Endothelial cell (in vitro differentiated cells): ENCODE measurements at regions not wholly inside any gene's neighbourhood (a gene's known extent, or its start where the extent isn't known, plus 50 kb on each side); places are given as distances from the start of the nearest gene placed in this dataset.

Source experiments
- DNase-seq: peaks from one replicate; pipeline ENCODE4 v3.0.0; 2021; ENCODE audit warnings: low spot score
- H3K27ac Mint-ChIP-seq: one replicate; pipeline ENCODE4 v1.8.0; 2021; ENCODE audit warnings: mixed read lengths, inconsistent platforms; ENCODE audit not compliant: unreplicated experiment
- H3K27me3 Mint-ChIP-seq: one replicate; pipeline ENCODE4 v1.8.0; 2021; ENCODE audit warnings: mild to moderate bottlenecking, moderate library complexity, mixed read lengths, inconsistent platforms; ENCODE audit not compliant: unreplicated experiment
- H3K36me3 Mint-ChIP-seq: one replicate; pipeline ENCODE4 v1.8.0; 2021; ENCODE audit warnings: mild to moderate bottlenecking, low read depth, mixed read lengths, inconsistent platforms; ENCODE audit not compliant: unreplicated experiment
- H3K4me1 Mint-ChIP-seq: one replicate; pipeline ENCODE4 v1.8.0; 2021; ENCODE audit warnings: mild to moderate bottlenecking, mixed read lengths, inconsistent platforms; ENCODE audit not compliant: unreplicated experiment
- H3K4me3 Mint-ChIP-seq: one replicate; pipeline ENCODE4 v1.8.0; 2021; ENCODE audit warnings: mild to moderate bottlenecking, mixed read lengths, inconsistent platforms; ENCODE audit not compliant: unreplicated experiment
- H3K9me3 Mint-ChIP-seq: one replicate; pipeline ENCODE4 v1.8.0; 2021; ENCODE audit warnings: mixed read lengths, inconsistent platforms; ENCODE audit not compliant: unreplicated experiment
- CTCF ChIP-seq: fragments of 200-600 bp; sonication (generic); IDR thresholded peaks from one replicate; pipeline ENCODE4 v1.5.0; 2021; ENCODE audit warnings: antibody characterized with exemption; ENCODE audit not compliant: unreplicated experiment

DNA sequence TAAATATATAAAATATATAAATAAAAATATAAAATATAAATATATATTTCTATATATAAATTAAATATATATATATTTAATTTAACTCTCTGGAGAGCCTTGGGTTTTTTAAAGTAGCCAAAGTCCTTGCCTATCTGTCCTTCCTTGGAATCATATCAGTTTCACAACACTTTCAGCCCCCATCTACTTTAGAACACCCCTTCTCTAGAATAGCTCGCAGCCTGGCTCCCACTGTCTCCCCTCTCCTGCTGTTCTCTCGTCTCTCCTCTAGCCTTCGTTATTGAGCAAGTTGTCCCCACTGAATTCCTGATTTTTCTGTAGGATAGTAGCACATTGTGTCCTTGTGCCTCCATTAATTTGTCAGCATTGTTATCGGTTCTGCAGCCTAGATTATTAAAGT lies 677.0 kb downstream of the RNF144A start:
- H3K4me1 Mint-ChIP-seq, result no peaks in the 10 kb centered on the region
- H3K9me3 Mint-ChIP-seq, result no peaks in the 10 kb centered on the region
- no peak overlapping the region for H3K4me3 Mint-ChIP-seq
- no peak for TF ChIP-seq CTCF
- no peaks in the 10 kb centered on the region for H3K27me3 Mint-ChIP-seq
- no peak for DNase-seq
- no peaks in the 10 kb centered on the region for H3K36me3 Mint-ChIP-seq
- H3K27ac Mint-ChIP-seq, result no peak overlapping the region

GRCh38 chr2:7595206-7595605 lies 678.0 kb downstream of the RNF144A start:
- Mint-ChIP-seq H3K4me3 (no peak overlapping the region), H3K27ac (no peak overlapping the region), H3K9me3 (no peaks in the 10 kb centered on the region), H3K4me1 (no peaks in the 10 kb centered on the region), H3K36me3 (no peaks in the 10 kb centered on the region), H3K27me3 (no peaks in the 10 kb centered on the region)
- no peak for TF ChIP-seq CTCF
- no peak for DNase-seq

DNA sequence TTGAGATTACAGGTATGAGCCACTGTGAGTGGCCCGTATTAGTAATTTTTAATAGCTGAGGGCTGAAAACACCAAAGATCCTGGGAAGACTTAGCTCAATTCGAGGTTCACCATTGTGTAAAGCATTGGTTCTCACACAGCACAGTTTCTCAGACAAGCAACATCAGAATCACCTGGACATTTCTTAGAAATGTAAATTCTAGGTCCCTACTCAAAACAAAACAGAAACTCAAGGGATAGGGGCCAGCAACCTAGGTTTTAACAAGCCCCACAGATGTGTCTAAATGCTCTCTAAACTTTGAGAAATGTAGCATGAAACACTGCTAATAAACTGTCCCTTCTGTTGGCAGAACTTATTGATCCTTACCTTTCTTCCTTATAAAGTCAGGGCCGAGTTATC lies 681.2 kb downstream of the RNF144A start:
- Mint-ChIP-seq H3K4me3 (no peak overlapping the region), H3K27ac (no peak overlapping the region), H3K4me1 (no peaks in the 10 kb centered on the region), H3K9me3 (no peaks in the 10 kb centered on the region), H3K36me3 (no peaks in the 10 kb centered on the region), H3K27me3 (no peaks in the 10 kb centered on the region)
- DNase-seq, result no peak
- TF ChIP-seq CTCF, result no peak

DNA sequence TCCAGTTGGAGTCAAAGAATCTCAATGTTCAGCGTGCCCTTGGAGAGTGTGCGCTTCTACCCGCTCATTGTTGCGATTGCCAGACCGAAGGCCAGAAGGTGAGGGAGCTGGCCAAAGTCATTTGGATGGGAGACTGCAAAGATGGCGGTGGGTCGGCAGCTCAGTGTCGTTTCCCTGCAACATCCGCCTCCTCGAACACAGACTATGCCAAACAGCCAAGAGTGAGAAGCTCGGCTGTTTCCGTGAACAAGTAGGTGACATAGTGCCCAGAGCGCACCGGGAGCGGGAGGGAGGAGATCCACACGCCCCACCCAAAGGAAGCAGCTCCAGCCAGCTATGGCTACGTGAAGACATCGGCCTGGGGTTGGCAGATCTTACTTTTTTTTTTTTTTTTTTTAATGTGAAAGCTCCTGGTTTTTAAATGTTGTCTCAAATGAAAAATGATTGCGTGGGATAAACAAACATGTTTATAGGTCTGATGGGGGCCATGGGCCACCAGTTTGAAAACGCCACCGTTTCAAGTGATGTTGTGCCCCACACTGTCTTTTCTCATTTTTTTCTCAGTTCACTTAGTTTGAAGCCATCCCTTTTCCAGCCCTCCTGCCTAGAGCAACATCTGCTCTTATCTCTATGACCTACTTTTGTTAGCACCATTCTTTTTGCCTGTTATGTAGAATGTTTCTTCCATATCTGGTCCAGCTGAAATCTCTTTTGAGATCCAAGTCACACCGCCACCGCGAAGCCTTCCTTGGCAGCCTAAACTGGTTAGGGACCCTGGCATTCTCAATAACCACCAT lies 682.4 kb downstream of the RNF144A start:
- H3K4me1 Mint-ChIP-seq, result no peaks in the 10 kb centered on the region
- no peak overlapping the region for H3K4me3 Mint-ChIP-seq
- H3K27ac Mint-ChIP-seq, result no peak overlapping the region
- no peak for DNase-seq
- no peak for TF ChIP-seq CTCF
- no peaks in the 10 kb centered on the region for H3K9me3 Mint-ChIP-seq
- H3K36me3 Mint-ChIP-seq, result no peaks in the 10 kb centered on the region
- no peaks in the 10 kb centered on the region for H3K27me3 Mint-ChIP-seq

- no peak for DNase-seq
- Mint-ChIP-seq H3K27ac (no peak overlapping the region), H3K4me3 (no peak overlapping the region)
These were observed 684.8 kb downstream of the RNF144A start for GRCh38 chr2:7601990-7602389.

More at GRCh38 chr2:7601990-7602389, 684.8 kb downstream of the RNF144A start:
- no peaks in the 10 kb centered on the region for H3K27me3 Mint-ChIP-seq
- no peak for TF ChIP-seq CTCF
- no peaks in the 10 kb centered on the region for H3K4me1 Mint-ChIP-seq
- H3K9me3 Mint-ChIP-seq, result no peaks in the 10 kb centered on the region
- H3K36me3 Mint-ChIP-seq, result no peaks in the 10 kb centered on the region
